OCI-LY7 (cell line): ENCODE measurements at regions not wholly inside any gene's neighbourhood (a gene's known extent, or its start where the extent isn't known, plus 50 kb on each side); places are given as distances from the start of the nearest gene placed in this dataset.

ENCODE experiments used
- BruUV-seq: library from RNA; stranded (reverse); fragments of 400-500 nt; replicated peaks from 2 replicates; lab custom pipeline; 2021; lab: Mats Ljungman, UMichigan
- CTCF ChIA-PET: fragments of 300-600 bp; sonication (Branson Sonifier 250); formaldehyde crosslinking; loops from one replicate; lab custom pipeline; 2022; ENCODE audit warnings: antibody characterized with exemption; ENCODE audit not compliant: unreplicated experiment; lab: Charles Lee
- POLR2A ChIA-PET: fragments of 300-600 bp; sonication (Branson Sonifier 250); formaldehyde crosslinking; loops from one replicate; lab custom pipeline; 2022; ENCODE audit warnings: antibody characterized with exemption; lab: Charles Lee
- DNase-seq: peaks from one replicate; pipeline ENCODE4 v3.0.0-alpha.2; 2015; ENCODE audit warnings: low spot score
- H2AFZ ChIP-seq: fragments of 200-600 bp; sonication (generic), shearing (Covaris generic); 2 replicates; pipeline ENCODE4 v1.6.1; 2014; ENCODE audit warnings: mild to moderate bottlenecking, antibody characterized with exemption, low read length, moderate library complexity
- H3K27ac ChIP-seq: fragments of 200-600 bp; sonication (generic); 2 replicates; pipeline ENCODE4 v1.5.1; 2014; ENCODE audit warnings: mixed run types, low read depth, mild to moderate bottlenecking, moderate library complexity, low read length, inconsistent platforms; ENCODE audit not compliant: poor library complexity, severe bottlenecking
- H3K36me3 ChIP-seq: fragments of 200-600 bp; sonication (generic); 2 replicates; pipeline ENCODE4 v1.6.1; 2014; ENCODE audit warnings: mild to moderate bottlenecking, antibody characterized with exemption, low read length, moderate library complexity, mixed read lengths; ENCODE audit not compliant: insufficient read depth
- H3K4me1 ChIP-seq: fragments of 200-600 bp; sonication (generic); 2 replicates; pipeline ENCODE4 v1.5.1; 2014; ENCODE audit warnings: mild to moderate bottlenecking, low read length; ENCODE audit not compliant: insufficient read depth, poor library complexity, severe bottlenecking
- H3K4me2 ChIP-seq: fragments of 200-600 bp; sonication (generic); 2 replicates; pipeline ENCODE4 v1.6.1; 2014; ENCODE audit warnings: mild to moderate bottlenecking, low read length
- H3K4me3 ChIP-seq: fragments of 200-600 bp; sonication (generic); 2 replicates; pipeline ENCODE4 v1.5.1; 2014; ENCODE audit warnings: mild to moderate bottlenecking, low read depth, low read length; ENCODE audit not compliant: poor library complexity, severe bottlenecking
- H3K79me2 ChIP-seq: fragments of 200-600 bp; sonication (generic); 2 replicates; pipeline ENCODE4 v1.6.1; 2016; ENCODE audit warnings: low read depth, mild to moderate bottlenecking, low read length, moderate library complexity, mixed read lengths; ENCODE audit not compliant: insufficient read depth
- H3K9me2 ChIP-seq: fragments of 200-600 bp; sonication (generic); 2 replicates; pipeline ENCODE4 v1.6.1; 2016; ENCODE audit warnings: mild to moderate bottlenecking, low read length, mixed read lengths; ENCODE audit not compliant: insufficient read depth
- H3K9me3 ChIP-seq: fragments of 200-600 bp; sonication (generic); 2 replicates; pipeline ENCODE4 v1.6.1; 2014; ENCODE audit warnings: mild to moderate bottlenecking, mixed run types, low read length, mixed read lengths
- H4K20me1 ChIP-seq: fragments of 200-600 bp; sonication (generic); 2 replicates; pipeline ENCODE4 v1.6.1; 2014; ENCODE audit warnings: mild to moderate bottlenecking, antibody characterized with exemption, low read length, moderate library complexity, mixed read lengths; ENCODE audit not compliant: insufficient read depth
- CTCF ChIP-seq: fragments of 200-600 bp; sonication (generic); conservative IDR thresholded peaks from 2 replicates; pipeline ENCODE4 v1.5.1; 2014; ENCODE audit warnings: mild to moderate bottlenecking, antibody characterized with exemption, low read length, moderate library complexity, mixed read lengths
- EZH2phosphoT487 ChIP-seq: fragments of 200-600 bp; sonication (generic); IDR thresholded peaks from 2 replicates; pipeline ENCODE4 v1.6.1; 2018; ENCODE audit warnings: low read depth, borderline replicate concordance, mild to moderate bottlenecking, mixed run types, antibody characterized with exemption, low read length, moderate library complexity, mixed read lengths
- intact Hi-C: fragments of 100-400 bp; cut with micrococcal nuclease; formaldehyde crosslinking; loops from one replicate; pipeline ENCODE4 v1.10.0; 2022; ENCODE audit not compliant: unreplicated experiment

- no peak overlapping the region for H3K4me2 ChIP-seq
- H4K20me1 ChIP-seq, result no peaks in the 10 kb centered on the region
- H3K4me1 ChIP-seq, result no peaks in the 10 kb centered on the region
- H3K36me3 ChIP-seq, result no peaks in the 10 kb centered on the region
- no TSS peak for BruUV-seq
- no peaks in the 10 kb centered on the region for H3K9me2 ChIP-seq
- TF ChIP-seq EZH2phosphoT487, result no peak
- no peaks in the 10 kb centered on the region for H3K9me3 ChIP-seq
- H2AFZ ChIP-seq, result no peak overlapping the region
- no peak overlapping the region for H3K4me3 ChIP-seq
- no peak overlapping the region for H3K27ac ChIP-seq
- H3K79me2 ChIP-seq, result no peaks in the 10 kb centered on the region
- DNase-seq, result no peak
- POLR2A ChIA-PET, result no interaction called here
- intact Hi-C loops, result no loop called here
- CTCF ChIA-PET, result no interaction called here
Measured at GRCh38 chr2:59926731-59927130, 626.7 kb downstream of the BCL11A start.

GRCh38 chr2:59925321-59925720 lies 628.1 kb downstream of the BCL11A start:
- Histone ChIP-seq H4K20me1 (no peaks in the 10 kb centered on the region), H3K9me2 (no peaks in the 10 kb centered on the region), H3K36me3 (no peaks in the 10 kb centered on the region), H3K9me3 (no peaks in the 10 kb centered on the region), H3K79me2 (no peaks in the 10 kb centered on the region), H3K4me2 (no peak overlapping the region), H3K27ac (no peak overlapping the region), H2AFZ (no peak overlapping the region), H3K4me1 (no peaks in the 10 kb centered on the region), H3K4me3 (no peak overlapping the region)
- no peak for DNase-seq
- ChIA-PET POLR2A (no interaction called here), CTCF (no interaction called here)
- intact Hi-C loops, result no loop called here
- no peak for TF ChIP-seq CTCF
- no peak for TF ChIP-seq EZH2phosphoT487
- BruUV-seq, result no TSS peak

- Histone ChIP-seq H3K79me2 (no peaks in the 10 kb centered on the region), H4K20me1 (no peaks in the 10 kb centered on the region), H3K4me2 (no peak overlapping the region), H3K27ac (no peak overlapping the region), H3K9me2 (no peaks in the 10 kb centered on the region), H2AFZ (no peak overlapping the region), H3K9me3 (no peaks in the 10 kb centered on the region), H3K4me1 (no peaks in the 10 kb centered on the region), H3K4me3 (no peak overlapping the region), H3K36me3 (no peaks in the 10 kb centered on the region)
- POLR2A ChIA-PET, result interaction anchor here (0.7 kb wide), 1 partner anchor 22 kb away, joined by 3 read pairs; no protein-coding TSS in a partner anchor
- CTCF ChIA-PET, result no interaction called here
- no TSS peak for BruUV-seq
- DNase-seq, result no peak
- TF ChIP-seq EZH2phosphoT487 (no peak), CTCF (no peak)
- intact Hi-C loops, result no loop called here
Measured at GRCh38 chr2:59924346-59924745, 629.1 kb downstream of the BCL11A start.
